Fibroblast of lung (primary cell): ENCODE measurements at regions not wholly inside any gene's neighbourhood (a gene's known extent, or its start where the extent isn't known, plus 50 kb on each side); places are given as distances from the start of the nearest gene placed in this dataset.
A peak's percentile ranks its signal among the peaks of the same experiment; 100 is the strongest.

Source experiments
- DNase-seq, 2 donors: peaks; one replicate each; pipeline versions ENCODE4 v3.0.0 to v3.0.0-alpha.2; 2010; ENCODE audit warnings: low read depth in 2 of 2
- H2AFZ ChIP-seq: 2 replicates; pipeline ENCODE4 v1.5.1; 2012; ENCODE audit warnings: low read length, control low read depth, inconsistent platforms
- H3K27ac ChIP-seq: 2 replicates; pipeline ENCODE4 v1.5.1; 2011; ENCODE audit warnings: low read length, control low read depth; ENCODE audit not compliant: insufficient read depth
- H3K27me3 ChIP-seq: 2 replicates; pipeline ENCODE4 v1.5.1; 2011; ENCODE audit warnings: mild to moderate bottlenecking, low read length; ENCODE audit not compliant: control insufficient read depth, insufficient read depth
- H3K36me3 ChIP-seq: 2 replicates; pipeline ENCODE4 v1.5.1; 2011; ENCODE audit warnings: low read length; ENCODE audit not compliant: control insufficient read depth, insufficient read depth
- H3K4me1 ChIP-seq: 2 replicates; pipeline ENCODE4 v1.5.1; 2011; ENCODE audit warnings: low read length; ENCODE audit not compliant: control insufficient read depth, insufficient read depth; ENCODE audit errors: extremely low read depth
- H3K4me2 ChIP-seq: 2 replicates; pipeline ENCODE4 v1.5.1; 2011; ENCODE audit warnings: low read length, control low read depth; ENCODE audit not compliant: insufficient read depth; ENCODE audit errors: extremely low read depth
- H3K4me3 ChIP-seq, 4 experiments: fragments of 200-600 bp in 1 of 4; sonication (generic) in 1 of 4; replicated peaks in 1 of 4; 2 replicates each; pipeline ENCODE4 v1.5.1; 2011 to 2016; ENCODE audit warnings: low read length in 4 of 4, low read depth in 3 of 4, mild to moderate bottlenecking in 3 of 4, control low read depth in 2 of 4, inconsistent platforms in 1 of 4, mixed read lengths in 1 of 4; ENCODE audit not compliant: insufficient read depth in 1 of 4; ENCODE audit errors: control extremely low read depth in 1 of 4
- H3K79me2 ChIP-seq: 2 replicates; pipeline ENCODE4 v1.5.1; 2012; ENCODE audit warnings: mild to moderate bottlenecking, low read length, inconsistent platforms; ENCODE audit not compliant: control insufficient read depth, insufficient read depth
- H3K9ac ChIP-seq: 2 replicates; pipeline ENCODE4 v1.5.1; 2011; ENCODE audit warnings: mild to moderate bottlenecking, low read length, control low read depth; ENCODE audit not compliant: insufficient read depth
- H3K9me3 ChIP-seq: 2 replicates; pipeline ENCODE4 v1.5.1; 2012; ENCODE audit warnings: low read depth, low read length; ENCODE audit not compliant: control insufficient read depth, insufficient read depth
- H4K20me1 ChIP-seq: 2 replicates; pipeline ENCODE4 v1.5.1; 2011; ENCODE audit warnings: low read length; ENCODE audit not compliant: control insufficient read depth, insufficient read depth; ENCODE audit errors: extremely low read depth
- CTCF ChIP-seq, 2 donors: IDR thresholded peaks in 1 of 2; conservative IDR thresholded peaks in 1 of 2; 1 replicate in 1 of 2; 2 replicates in 1 of 2; pipeline ENCODE4 v1.5.1; 2011 to 2012; ENCODE audit warnings: low read length in 2 of 2, control low read depth in 1 of 2, inconsistent platforms in 1 of 2, low read depth in 1 of 2, mild to moderate bottlenecking in 1 of 2
- EZH2 ChIP-seq: IDR thresholded peaks from 2 replicates; pipeline ENCODE4 v1.5.1; 2012; ENCODE audit warnings: low read length, control low read depth, mild to moderate bottlenecking; ENCODE audit errors: missing control alignments

GRCh38 chr15:47356297-47356696 lies 361.0 kb upstream of the SEMA6D start:
- Histone ChIP-seq H3K27ac (no peak overlapping the region), H3K9me3 (no peaks in the 10 kb centered on the region), H2AFZ (no peak overlapping the region), H3K9ac (no peak overlapping the region), H3K4me1 (no peaks in the 10 kb centered on the region), H3K27me3 (no peaks in the 10 kb centered on the region), H3K4me2 (no peak overlapping the region), H3K79me2 (no peaks in the 10 kb centered on the region), H3K4me3 (no peak overlapping the region), H4K20me1 (no peaks in the 10 kb centered on the region), H3K36me3 (no peaks in the 10 kb centered on the region)
- no peak for TF ChIP-seq EZH2
- TF ChIP-seq CTCF (conservative IDR thresholded peaks at IDR 0.05 in 1 of 2, IDR thresholded peaks at IDR 0.05 in 1 of 2; ENCODE audit: low read depth in 1 of 2, low read length in 2 of 2): no peak
- no peak for DNase-seq

GRCh38 chr15:47358876-47359275 lies 358.4 kb upstream of the SEMA6D start:
- DNase-seq: no peak

GRCh38 chr15:47360305-47360704 lies 357.0 kb upstream of the SEMA6D start:
- Histone ChIP-seq H3K4me3 (no peak overlapping the region), H4K20me1 (no peaks in the 10 kb centered on the region), H3K4me1 (no peaks in the 10 kb centered on the region), H3K4me2 (no peak overlapping the region), H2AFZ (no peak overlapping the region), H3K9ac (no peak overlapping the region), H3K36me3 (no peaks in the 10 kb centered on the region), H3K9me3 (no peaks in the 10 kb centered on the region), H3K27me3 (no peaks in the 10 kb centered on the region), H3K79me2 (no peaks in the 10 kb centered on the region), H3K27ac (no peak overlapping the region)
- TF ChIP-seq EZH2: no peak
- no peak for TF ChIP-seq CTCF (conservative IDR thresholded peaks at IDR 0.05 in 1 of 2, IDR thresholded peaks at IDR 0.05 in 1 of 2; ENCODE audit: low read depth in 1 of 2, low read length in 2 of 2)
- peak; percentile 8 to 15 for DNase-seq

More at GRCh38 chr15:47358876-47359275, 358.4 kb upstream of the SEMA6D start:
- no peak overlapping the region for H3K27ac ChIP-seq
- no peak overlapping the region for H3K4me3 ChIP-seq
- H3K79me2 ChIP-seq: no peaks in the 10 kb centered on the region
- no peaks in the 10 kb centered on the region for H4K20me1 ChIP-seq
- no peak overlapping the region for H3K4me2 ChIP-seq
- no peaks in the 10 kb centered on the region for H3K9me3 ChIP-seq
- no peaks in the 10 kb centered on the region for H3K4me1 ChIP-seq
- no peak overlapping the region for H3K9ac ChIP-seq
- no peaks in the 10 kb centered on the region for H3K27me3 ChIP-seq
- H3K36me3 ChIP-seq: no peaks in the 10 kb centered on the region
- no peak for TF ChIP-seq CTCF (conservative IDR thresholded peaks at IDR 0.05 in 1 of 2, IDR thresholded peaks at IDR 0.05 in 1 of 2; ENCODE audit: low read depth in 1 of 2, low read length in 2 of 2)
- no peak for TF ChIP-seq EZH2
- no peak overlapping the region for H2AFZ ChIP-seq
